ENCODE measurements at regions not wholly inside any gene's neighbourhood (a gene's known extent, or its start where the extent isn't known, plus 50 kb on each side); places are given as distances from the start of the nearest gene placed in this dataset.
A peak's percentile ranks its signal among the peaks of the same experiment; 100 is the strongest.

GRCh38 chr4:65217179-65217578 lies 453.1 kb downstream of the EPHA5 start:
- ATAC-seq (no peak), DNase-seq (no peak)
- intact Hi-C loops (cut with micrococcal nuclease) = no loop called here
- Histone ChIP-seq H3K4me3 (ENCODE audit: low read length) (no peak overlapping the region), H3K27me3 (ENCODE audit: low read length) (no peaks in the 10 kb centered on the region), H3K27ac (ENCODE audit: low read length) (no peak overlapping the region), H3F3A (ENCODE audit: low read length, unreplicated experiment) (no peaks in the 10 kb centered on the region), H3K9me2 (replicated peaks; ENCODE audit: low read length) (no peaks in the 10 kb centered on the region), H3K9me3 (ENCODE audit: low read length) (no peaks in the 10 kb centered on the region), H4K20me1 (ENCODE audit: low read length) (no peaks in the 10 kb centered on the region), H3K4me1 (ENCODE audit: insufficient read depth, low read length) (no peaks in the 10 kb centered on the region), H3K79me2 (ENCODE audit: low read length) (no peaks in the 10 kb centered on the region), H3K36me3 (ENCODE audit: low read depth, low read length) (no peaks in the 10 kb centered on the region), H2AFZ (ENCODE audit: low read length) (no peak overlapping the region), H3K4me2 (ENCODE audit: low read length) (no peak overlapping the region), H3K9ac (ENCODE audit: low read length) (no peak overlapping the region)
- ChIA-PET POLR2A (ENCODE audit: unreplicated experiment) (no interaction called here), CTCF (no interaction called here)
- TF ChIP-seq EZH2 (IDR thresholded peaks at IDR 0.05; ENCODE audit: low read length, unreplicated experiment) (no peak), EZH2phosphoT487 (IDR thresholded peaks at IDR 0.05; ENCODE audit: borderline replicate concordance, low read length) (no peak)
- TF ChIP-seq, protein P1, sequence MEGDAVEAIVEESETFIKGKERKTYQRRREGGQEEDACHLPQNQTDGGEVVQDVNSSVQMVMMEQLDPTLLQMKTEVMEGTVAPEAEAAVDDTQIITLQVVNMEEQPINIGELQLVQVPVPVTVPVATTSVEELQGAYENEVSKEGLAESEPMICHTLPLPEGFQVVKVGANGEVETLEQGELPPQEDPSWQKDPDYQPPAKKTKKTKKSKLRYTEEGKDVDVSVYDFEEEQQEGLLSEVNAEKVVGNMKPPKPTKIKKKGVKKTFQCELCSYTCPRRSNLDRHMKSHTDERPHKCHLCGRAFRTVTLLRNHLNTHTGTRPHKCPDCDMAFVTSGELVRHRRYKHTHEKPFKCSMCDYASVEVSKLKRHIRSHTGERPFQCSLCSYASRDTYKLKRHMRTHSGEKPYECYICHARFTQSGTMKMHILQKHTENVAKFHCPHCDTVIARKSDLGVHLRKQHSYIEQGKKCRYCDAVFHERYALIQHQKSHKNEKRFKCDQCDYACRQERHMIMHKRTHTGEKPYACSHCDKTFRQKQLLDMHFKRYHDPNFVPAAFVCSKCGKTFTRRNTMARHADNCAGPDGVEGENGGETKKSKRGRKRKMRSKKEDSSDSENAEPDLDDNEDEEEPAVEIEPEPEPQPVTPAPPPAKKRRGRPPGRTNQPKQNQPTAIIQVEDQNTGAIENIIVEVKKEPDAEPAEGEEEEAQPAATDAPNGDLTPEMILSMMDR (conservative IDR thresholded peaks at IDR 0.05; ENCODE audit: low read depth, low read length) = no peak
- no TSS peak for BruUV-seq (replicated peaks)

DNA sequence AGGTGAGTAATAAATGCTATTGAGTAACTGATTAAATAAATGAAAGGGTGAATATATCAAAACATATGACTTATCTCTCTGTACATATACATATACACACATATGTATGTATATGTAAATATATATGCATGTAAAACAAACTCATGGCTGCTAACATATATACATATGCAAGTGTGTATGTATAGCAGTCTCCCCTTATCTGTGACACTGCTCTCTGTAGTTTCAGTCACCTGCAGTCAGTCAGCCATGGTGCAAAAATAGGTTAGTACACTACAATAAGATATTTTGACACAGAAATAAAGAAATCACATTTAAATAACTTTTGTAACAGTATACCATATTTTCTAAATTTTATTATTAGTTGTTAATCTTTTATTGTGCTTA lies 467.4 kb downstream of the EPHA5 start:
- intact Hi-C loops (cut with micrococcal nuclease) = no loop called here
- CTCF ChIA-PET = no interaction called here
- peak; percentile 56; the same call in 1 of the 2 replicates for ATAC-seq

GRCh38 chr4:65202165-65202852 lies 468.0 kb downstream of the EPHA5 start:
- no TSS peak for BruUV-seq (replicated peaks)
- no peak overlapping the region for H2AFZ ChIP-seq (ENCODE audit: low read length)
- ATAC-seq (no peak), DNase-seq (no peak)
- no peak overlapping the region for H3K9ac ChIP-seq (ENCODE audit: low read length)
- H3K27ac ChIP-seq (ENCODE audit: low read length) = no peak overlapping the region
- no peaks in the 10 kb centered on the region for H3K79me2 ChIP-seq (ENCODE audit: low read length)
- no peaks in the 10 kb centered on the region for H3K27me3 ChIP-seq (ENCODE audit: low read length)
- H3K4me2 ChIP-seq (ENCODE audit: low read length) = no peak overlapping the region
- ChIA-PET CTCF (no interaction called here), POLR2A (ENCODE audit: unreplicated experiment) (no interaction called here)
- no peaks in the 10 kb centered on the region for H3K9me2 ChIP-seq (replicated peaks; ENCODE audit: low read length)
- TF ChIP-seq EZH2phosphoT487 (IDR thresholded peaks at IDR 0.05; ENCODE audit: borderline replicate concordance, low read length) (no peak), EZH2 (IDR thresholded peaks at IDR 0.05; ENCODE audit: low read length, unreplicated experiment) (no peak)
- TF ChIP-seq, protein P1 (conservative IDR thresholded peaks at IDR 0.05; ENCODE audit: low read depth, low read length) = no peak
- no peaks in the 10 kb centered on the region for H3K9me3 ChIP-seq (ENCODE audit: low read length)
- H3F3A ChIP-seq (ENCODE audit: low read length, unreplicated experiment) = no peaks in the 10 kb centered on the region
- H3K36me3 ChIP-seq (ENCODE audit: low read depth, low read length) = no peaks in the 10 kb centered on the region
- intact Hi-C loops (cut with micrococcal nuclease) = no loop called here
- H3K4me1 ChIP-seq (ENCODE audit: insufficient read depth, low read length) = no peaks in the 10 kb centered on the region
- no peaks in the 10 kb centered on the region for H4K20me1 ChIP-seq (ENCODE audit: low read length)
- H3K4me3 ChIP-seq (ENCODE audit: low read length) = no peak overlapping the region

More for the DNA sequence above, 467.4 kb downstream of the EPHA5 start:
- Histone ChIP-seq H3K9me2 (replicated peaks; ENCODE audit: low read length) (no peaks in the 10 kb centered on the region), H3K9ac (ENCODE audit: low read length) (no peak overlapping the region), H3K4me2 (ENCODE audit: low read length) (no peak overlapping the region), H3K36me3 (ENCODE audit: low read depth, low read length) (no peaks in the 10 kb centered on the region), H4K20me1 (ENCODE audit: low read length) (no peaks in the 10 kb centered on the region), H3K79me2 (ENCODE audit: low read length) (no peaks in the 10 kb centered on the region), H3K4me3 (ENCODE audit: low read length) (no peak overlapping the region), H3K27ac (ENCODE audit: low read length) (no peak overlapping the region), H3F3A (ENCODE audit: low read length, unreplicated experiment) (no peaks in the 10 kb centered on the region), H2AFZ (ENCODE audit: low read length) (no peak overlapping the region), H3K27me3 (ENCODE audit: low read length) (no peaks in the 10 kb centered on the region), H3K9me3 (ENCODE audit: low read length) (no peaks in the 10 kb centered on the region), H3K4me1 (ENCODE audit: insufficient read depth, low read length) (no peaks in the 10 kb centered on the region)
- POLR2A ChIA-PET (ENCODE audit: unreplicated experiment) = no interaction called here
- DNase-seq = peak; percentile 19
- TF ChIP-seq EZH2phosphoT487 (IDR thresholded peaks at IDR 0.05; ENCODE audit: borderline replicate concordance, low read length) = no peak
- TF ChIP-seq, protein P1 (conservative IDR thresholded peaks at IDR 0.05; ENCODE audit: low read depth, low read length) = no peak
- no peak for TF ChIP-seq EZH2 (IDR thresholded peaks at IDR 0.05; ENCODE audit: low read length, unreplicated experiment)
- BruUV-seq (replicated peaks) = no TSS peak
